Effector memory CD8-positive, alpha-beta T cell (primary cell): ENCODE measurements at regions not wholly inside any gene's neighbourhood (a gene's known extent, or its start where the extent isn't known, plus 50 kb on each side); places are given as distances from the start of the nearest gene placed in this dataset.

Experiments
- ATAC-seq: fragments of 150-1000 bp; cut with Tn5 transposase; replicated peaks from 2 replicates; pipeline ENCODE4 v1.10.0; 2021; ENCODE audit warnings: mild to moderate bottlenecking, moderate library complexity
- DNase-seq, 3 experiments: peaks; one replicate each; pipeline ENCODE4 v3.0.0; 2021
- H3K27ac Mint-ChIP-seq, 2 donors: one replicate each; pipeline ENCODE4 v1.8.0; 2022; ENCODE audit warnings: mild to moderate bottlenecking in 2 of 2, mixed read lengths in 2 of 2, moderate library complexity in 2 of 2
- H3K27me3 Mint-ChIP-seq, 2 donors: one replicate each; pipeline ENCODE4 v1.8.0; 2022; ENCODE audit warnings: mixed read lengths in 2 of 2
- H3K36me3 Mint-ChIP-seq: one replicate; pipeline ENCODE4 v1.8.0; 2022; ENCODE audit warnings: mild to moderate bottlenecking, moderate library complexity, mixed read lengths; ENCODE audit not compliant: insufficient read depth
- H3K4me1 Mint-ChIP-seq, 2 donors: one replicate each; pipeline ENCODE4 v1.8.0; 2022; ENCODE audit warnings: low read depth in 2 of 2, mixed read lengths in 2 of 2
- H3K4me3 Mint-ChIP-seq, 2 donors: one replicate each; pipeline ENCODE4 v1.8.0; 2022; ENCODE audit warnings: mild to moderate bottlenecking in 2 of 2, mixed read lengths in 2 of 2, moderate library complexity in 2 of 2
- H3K9me3 Mint-ChIP-seq, 2 donors: one replicate each; pipeline ENCODE4 v1.8.0; 2022; ENCODE audit warnings: mixed read lengths in 2 of 2

DNA sequence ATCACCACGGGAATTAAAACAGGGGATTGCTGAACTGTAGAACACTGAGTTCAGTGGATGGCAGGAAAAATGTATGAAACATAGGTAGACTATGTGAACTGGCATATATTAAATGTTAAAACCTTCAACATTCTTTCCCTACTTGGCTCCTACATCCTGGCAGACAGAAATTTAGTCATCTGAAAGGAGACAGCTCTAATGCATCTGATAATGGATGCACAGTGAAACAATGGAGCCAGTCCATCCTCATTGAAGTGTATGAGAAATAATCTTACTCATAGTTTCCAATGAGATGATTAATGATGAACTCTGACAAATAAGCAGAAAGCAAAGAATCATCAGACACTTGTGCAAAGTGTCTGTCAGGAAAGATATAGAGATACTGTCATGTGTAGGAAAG lies 1629.7 kb upstream of the TMEFF2 start:
- Mint-ChIP-seq H3K9me3 (peaks cover 0 to 5% of the 10 kb centered on the region in 2 donors), H3K4me3 (no peak overlapping the region), H3K27ac (no peak overlapping the region), H3K4me1 (no peaks in the 10 kb centered on the region), H3K27me3 (no peaks in the 10 kb centered on the region), H3K36me3 (no peaks in the 10 kb centered on the region)
- DNase-seq = no peak
- no peak for ATAC-seq

DNA sequence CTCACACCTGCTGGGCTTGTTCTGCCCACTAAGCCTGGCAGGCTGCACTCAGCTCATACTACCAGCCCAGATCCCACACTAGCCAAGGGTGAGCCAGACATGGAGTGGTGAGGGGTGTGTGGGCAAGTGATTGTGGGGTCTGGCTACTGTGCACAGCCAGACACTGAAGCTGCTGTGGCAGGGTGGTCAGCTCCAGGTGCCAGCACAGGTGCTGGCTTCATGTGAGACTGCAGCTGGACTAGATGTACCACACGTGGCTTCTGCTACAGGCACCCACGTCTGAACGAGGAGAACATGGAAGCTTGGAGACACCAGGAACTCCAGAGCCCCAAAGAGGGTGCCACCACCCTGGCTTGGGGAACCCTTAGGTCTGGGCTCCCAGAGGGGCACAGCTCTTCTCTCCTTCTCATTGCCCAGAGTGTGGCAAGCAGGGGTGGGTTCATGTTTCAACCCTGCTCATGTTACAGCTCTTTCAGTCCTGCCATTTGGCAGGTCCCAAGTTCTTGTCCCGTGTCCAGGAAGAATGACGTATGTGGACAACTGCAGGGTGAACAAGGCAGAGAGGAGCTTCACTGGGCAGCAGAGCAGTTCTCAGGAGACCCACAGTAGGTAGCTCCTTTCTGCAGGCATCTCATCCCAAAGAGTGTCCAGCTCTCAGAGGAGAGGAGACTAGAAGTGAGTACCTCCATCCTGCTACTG lies 1624.2 kb upstream of the TMEFF2 start:
- no peak for DNase-seq
- Mint-ChIP-seq H3K9me3 (peaks cover 0 to 4% of the 10 kb centered on the region in 2 donors), H3K4me3 (no peak overlapping the region), H3K36me3 (no peaks in the 10 kb centered on the region), H3K4me1 (no peaks in the 10 kb centered on the region), H3K27ac (no peak overlapping the region), H3K27me3 (no peaks in the 10 kb centered on the region)
- no peak for ATAC-seq

DNA sequence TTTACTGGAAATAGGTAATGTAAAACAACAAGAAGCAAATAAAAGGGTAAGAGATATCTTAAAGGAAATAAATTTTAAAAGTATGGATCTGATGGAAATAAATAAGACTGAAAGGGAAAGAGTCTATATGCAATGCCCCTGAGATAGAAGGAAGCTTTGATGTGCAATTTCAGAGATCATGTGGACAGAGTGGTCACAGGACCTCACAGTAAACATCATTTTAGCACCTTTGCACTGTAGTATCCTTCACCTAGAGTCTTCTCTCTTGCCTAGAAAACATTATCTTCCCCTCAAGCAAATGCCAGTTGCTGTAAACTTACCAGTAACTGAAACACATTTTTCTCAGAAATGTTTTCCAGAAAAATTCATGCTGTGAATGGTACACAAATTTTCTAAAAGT lies 1621.3 kb upstream of the TMEFF2 start:
- no peaks in the 10 kb centered on the region for H3K4me1 Mint-ChIP-seq
- H3K4me3 Mint-ChIP-seq = no peak overlapping the region
- no peak overlapping the region for H3K27ac Mint-ChIP-seq

DNA sequence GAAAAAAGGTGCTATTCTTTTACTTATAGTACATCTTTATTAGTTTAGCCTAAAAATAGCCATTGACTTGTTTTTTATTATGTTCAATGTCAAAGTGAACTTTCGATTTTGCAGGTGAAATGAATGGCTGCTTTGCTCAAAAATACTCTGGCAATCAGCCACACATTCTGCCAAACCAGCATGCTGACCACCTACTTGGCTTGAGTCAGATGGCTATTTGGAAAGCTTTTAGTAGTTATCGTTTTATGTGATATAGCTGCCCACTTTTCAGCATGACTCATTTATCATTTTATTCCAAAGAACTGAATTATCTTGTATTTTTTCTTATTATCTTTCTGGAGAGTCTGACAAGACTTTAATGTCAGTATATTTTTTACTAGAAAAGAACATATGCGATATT lies 1615.8 kb upstream of the TMEFF2 start:
- Mint-ChIP-seq H3K4me1 (no peaks in the 10 kb centered on the region), H3K36me3 (no peaks in the 10 kb centered on the region), H3K27me3 (no peaks in the 10 kb centered on the region), H3K4me3 (no peak overlapping the region), H3K9me3 (peaks cover 0 to 1% of the 10 kb centered on the region in 2 donors), H3K27ac (no peak overlapping the region)
- ATAC-seq (no peak), DNase-seq (no peak)

More for the DNA sequence above, 1621.3 kb upstream of the TMEFF2 start:
- no peak for DNase-seq
- H3K36me3 Mint-ChIP-seq = no peaks in the 10 kb centered on the region
- H3K9me3 Mint-ChIP-seq = peaks cover 0 to 1% of the 10 kb centered on the region in 2 donors
- H3K27me3 Mint-ChIP-seq = no peaks in the 10 kb centered on the region
- ATAC-seq = no peak

DNA sequence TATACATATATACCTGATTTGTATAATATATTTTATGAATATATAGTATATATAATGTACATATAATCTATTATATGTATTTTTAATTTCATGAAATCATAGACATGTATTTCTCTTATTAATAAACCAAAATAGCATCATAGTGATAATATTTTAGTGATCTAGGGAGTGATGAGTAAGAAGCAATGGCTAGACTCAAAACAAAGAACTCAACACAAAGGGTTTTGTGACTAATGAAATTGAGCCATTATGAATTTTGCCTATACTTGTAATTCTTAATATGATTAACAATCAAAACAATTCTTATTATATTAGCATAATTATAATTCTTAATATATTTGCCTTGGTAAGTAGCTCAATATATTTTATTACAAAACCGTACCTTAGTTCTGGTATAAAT lies 1614.1 kb upstream of the TMEFF2 start:
- Mint-ChIP-seq H3K4me3 (no peak overlapping the region), H3K36me3 (no peaks in the 10 kb centered on the region), H3K27ac (no peak overlapping the region), H3K27me3 (no peaks in the 10 kb centered on the region), H3K9me3 (peaks cover 0 to 1% of the 10 kb centered on the region in 2 donors), H3K4me1 (no peaks in the 10 kb centered on the region)
- no peak for DNase-seq
- no peak for ATAC-seq

DNA sequence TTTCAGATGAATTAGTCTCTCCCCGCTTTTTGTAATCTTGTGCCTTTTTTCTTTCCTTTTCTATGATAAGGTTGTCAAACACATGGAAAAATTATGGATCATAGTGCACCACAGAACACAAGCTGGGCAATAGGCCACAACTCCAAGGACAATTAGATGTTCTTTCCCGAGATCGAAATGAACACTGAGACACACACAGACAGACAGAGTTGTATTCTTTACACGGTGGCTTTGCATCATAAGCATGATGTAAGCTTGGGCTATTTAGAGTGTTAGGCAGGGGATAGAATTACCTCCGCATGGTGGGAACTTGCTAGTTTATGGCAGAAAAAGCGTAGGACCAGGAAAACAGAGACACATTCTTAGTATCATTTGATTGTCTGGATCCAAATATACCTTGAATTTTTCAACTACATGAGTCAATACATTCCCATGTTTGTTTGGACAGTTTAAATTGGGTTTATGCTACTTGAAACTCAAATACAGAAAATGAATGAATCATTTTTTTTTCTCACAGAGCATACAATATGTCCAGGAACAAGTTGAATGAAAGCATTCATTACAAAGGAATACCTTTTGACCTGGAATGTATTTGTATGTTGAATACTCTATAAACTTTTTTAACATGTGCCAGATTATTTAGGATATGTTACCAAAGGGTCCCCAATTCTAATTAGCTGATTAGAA lies 1611.5 kb upstream of the TMEFF2 start:
- ATAC-seq (no peak), DNase-seq (no peak)
- H3K27me3 Mint-ChIP-seq = no peaks in the 10 kb centered on the region
- no peaks in the 10 kb centered on the region for H3K36me3 Mint-ChIP-seq
- H3K9me3 Mint-ChIP-seq = no peaks in the 10 kb centered on the region
- H3K27ac Mint-ChIP-seq = no peak overlapping the region
- no peaks in the 10 kb centered on the region for H3K4me1 Mint-ChIP-seq
- no peak overlapping the region for H3K4me3 Mint-ChIP-seq

DNA sequence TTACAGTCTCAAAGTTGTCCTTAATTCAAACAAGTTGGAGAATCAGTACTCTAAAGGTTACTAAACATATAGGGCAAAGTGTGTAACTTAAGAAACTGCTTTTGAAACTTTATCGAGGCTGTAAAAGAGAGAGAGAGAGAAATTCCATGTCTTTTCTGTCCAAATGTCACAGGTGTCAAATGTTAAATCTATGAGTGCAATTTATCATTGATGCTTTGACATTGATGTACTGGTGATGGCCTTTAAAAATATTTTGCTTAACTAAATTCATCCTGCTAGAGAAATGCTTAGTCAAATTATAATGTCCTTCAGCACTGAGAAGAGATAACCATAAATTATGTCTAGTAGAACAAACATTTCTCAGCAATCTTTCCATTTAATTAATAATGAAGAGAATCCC lies 1602.1 kb upstream of the TMEFF2 start:
- no peak for ATAC-seq
- no peaks in the 10 kb centered on the region for H3K27me3 Mint-ChIP-seq
- no peaks in the 10 kb centered on the region for H3K4me1 Mint-ChIP-seq
- H3K9me3 Mint-ChIP-seq = no peaks in the 10 kb centered on the region
- H3K4me3 Mint-ChIP-seq = no peak overlapping the region
- no peak for DNase-seq
- no peak overlapping the region for H3K27ac Mint-ChIP-seq
- H3K36me3 Mint-ChIP-seq = no peaks in the 10 kb centered on the region

DNA sequence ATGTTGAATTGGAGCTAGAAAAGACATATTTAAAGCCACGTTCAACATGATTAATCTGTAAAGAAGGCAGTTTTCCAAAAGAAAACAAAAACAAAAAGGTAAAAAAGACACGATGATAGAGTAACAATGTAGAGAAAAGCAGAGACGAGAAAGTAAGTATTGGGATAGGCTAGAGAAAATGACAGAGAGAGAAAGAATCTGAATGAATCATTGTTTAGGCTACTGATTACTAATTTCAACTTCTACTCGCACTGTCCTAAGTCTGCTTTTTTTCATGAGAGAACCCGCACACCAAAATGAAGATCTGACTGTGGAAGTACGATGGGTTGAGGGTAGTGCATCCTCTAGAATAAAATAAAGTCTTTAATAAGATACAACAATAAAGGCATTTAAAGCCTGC lies 1599.2 kb upstream of the TMEFF2 start:
- no peaks in the 10 kb centered on the region for H3K4me1 Mint-ChIP-seq
- ATAC-seq = no peak
- no peak overlapping the region for H3K27ac Mint-ChIP-seq
- no peak overlapping the region for H3K4me3 Mint-ChIP-seq
- H3K9me3 Mint-ChIP-seq = no peaks in the 10 kb centered on the region
- no peaks in the 10 kb centered on the region for H3K36me3 Mint-ChIP-seq
- no peak for DNase-seq
- no peaks in the 10 kb centered on the region for H3K27me3 Mint-ChIP-seq

DNA sequence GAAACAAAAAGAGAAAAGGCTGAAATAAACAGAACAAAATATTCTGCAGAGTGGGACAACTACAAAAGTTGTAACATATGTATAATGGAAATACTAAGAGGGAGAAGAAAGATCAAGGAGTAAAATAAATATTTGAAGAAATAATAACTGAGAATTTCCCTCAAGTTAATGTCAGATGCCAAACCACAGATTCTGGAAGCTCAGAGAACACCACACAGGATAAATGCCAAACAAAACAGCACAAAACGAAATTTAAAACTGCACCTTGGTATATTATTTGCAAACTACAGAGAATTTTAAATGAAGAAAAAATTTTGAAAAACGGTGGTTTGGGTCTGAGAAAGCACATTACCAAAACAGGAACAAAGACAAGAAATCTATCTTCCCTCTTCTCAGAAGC lies 1588.9 kb upstream of the TMEFF2 start:
- Mint-ChIP-seq H3K4me1 (no peaks in the 10 kb centered on the region), H3K9me3 (peaks cover 2 to 8% of the 10 kb centered on the region in 2 donors), H3K4me3 (no peak overlapping the region), H3K27me3 (no peaks in the 10 kb centered on the region), H3K27ac (no peak overlapping the region), H3K36me3 (no peaks in the 10 kb centered on the region)
- DNase-seq = no peak
- ATAC-seq = no peak

DNA sequence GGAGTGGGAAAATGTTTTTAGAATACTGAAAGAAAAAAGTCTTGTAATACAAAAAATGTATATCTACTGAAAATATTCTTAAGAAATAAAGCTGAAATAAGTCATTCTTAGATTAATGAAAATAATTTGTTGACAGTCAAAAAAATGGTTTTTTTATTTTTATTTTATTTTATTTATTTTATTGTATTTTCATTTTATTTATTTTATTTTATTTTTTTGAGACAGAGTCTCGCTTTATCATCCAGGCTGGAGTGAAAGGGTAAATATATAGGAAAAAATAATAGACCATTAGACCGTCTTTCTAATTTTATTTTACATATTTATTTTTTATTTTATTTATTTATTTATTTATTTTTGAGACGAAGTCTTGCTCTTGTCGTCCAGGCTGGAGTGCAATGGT lies 1583.6 kb upstream of the TMEFF2 start:
- ATAC-seq (no peak), DNase-seq (no peak)
- H3K4me1 Mint-ChIP-seq = no peaks in the 10 kb centered on the region
- no peak overlapping the region for H3K4me3 Mint-ChIP-seq
- H3K36me3 Mint-ChIP-seq = no peaks in the 10 kb centered on the region
- no peak overlapping the region for H3K27ac Mint-ChIP-seq
- no peaks in the 10 kb centered on the region for H3K9me3 Mint-ChIP-seq
- H3K27me3 Mint-ChIP-seq = no peaks in the 10 kb centered on the region

DNA sequence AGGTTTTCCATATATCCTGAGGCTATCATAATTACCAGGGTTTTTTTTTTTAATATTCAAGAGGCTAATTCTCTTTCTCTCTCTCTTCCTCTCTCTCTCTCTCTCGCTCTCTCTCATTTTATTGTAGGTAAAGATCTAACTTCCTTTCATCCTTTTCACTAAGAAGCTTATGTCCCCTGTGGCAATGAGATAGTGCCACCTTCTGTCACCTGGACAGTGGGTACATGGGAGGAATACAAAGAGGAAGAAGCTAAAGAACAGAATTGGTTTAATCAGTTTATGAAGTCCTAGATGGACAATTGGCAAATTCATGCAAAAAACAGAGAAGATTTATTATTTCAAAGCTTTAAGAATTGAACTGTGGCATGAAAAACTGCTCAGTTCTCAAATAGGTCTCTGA lies 1582.3 kb upstream of the TMEFF2 start:
- H3K9me3 Mint-ChIP-seq = no peaks in the 10 kb centered on the region
- DNase-seq = no peak
- H3K27ac Mint-ChIP-seq = no peak overlapping the region
- no peaks in the 10 kb centered on the region for H3K4me1 Mint-ChIP-seq
- ATAC-seq = no peak
- no peak overlapping the region for H3K4me3 Mint-ChIP-seq
- no peaks in the 10 kb centered on the region for H3K36me3 Mint-ChIP-seq
- no peaks in the 10 kb centered on the region for H3K27me3 Mint-ChIP-seq

DNA sequence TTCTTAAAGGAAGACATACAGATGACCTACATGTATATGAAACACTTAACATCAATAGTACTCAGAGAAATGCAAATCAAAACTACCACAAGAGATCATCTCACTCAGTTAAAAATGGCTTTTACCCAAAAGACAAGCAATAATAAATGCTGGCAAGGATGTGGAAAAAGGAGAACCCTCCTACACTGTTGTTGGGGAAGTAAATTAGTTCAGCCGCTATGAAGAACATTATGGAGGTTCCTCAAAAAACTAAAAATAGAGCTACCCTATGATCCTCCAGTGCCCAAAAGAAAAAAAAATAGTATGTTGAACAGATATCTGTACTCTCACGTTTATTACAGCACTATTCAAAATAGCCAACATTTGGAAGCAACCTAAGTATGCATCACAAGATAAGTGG lies 1579.4 kb upstream of the TMEFF2 start:
- ATAC-seq = no peak

DNA sequence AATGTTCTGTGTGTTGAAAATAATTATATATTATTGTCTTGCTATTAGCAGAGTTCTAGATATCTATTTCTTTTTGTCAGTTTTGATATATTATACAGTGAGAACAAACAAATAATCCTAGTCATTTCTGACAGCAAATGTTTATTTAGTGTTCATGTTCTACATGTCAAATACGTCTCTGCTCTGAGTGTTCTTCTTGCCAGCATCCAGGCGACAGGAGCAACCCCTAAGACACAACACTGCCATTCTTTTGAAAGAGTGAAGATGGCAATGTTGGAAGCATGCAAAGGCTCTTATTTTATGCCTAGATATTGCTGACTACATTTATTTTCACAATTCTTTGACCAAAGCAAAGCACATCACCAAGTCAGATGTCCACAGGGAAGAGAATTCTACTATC lies 1556.6 kb upstream of the TMEFF2 start:
- H3K36me3 Mint-ChIP-seq = no peaks in the 10 kb centered on the region
- no peak overlapping the region for H3K4me3 Mint-ChIP-seq
- H3K4me1 Mint-ChIP-seq = no peaks in the 10 kb centered on the region
- no peaks in the 10 kb centered on the region for H3K27me3 Mint-ChIP-seq
- DNase-seq (no peak), ATAC-seq (no peak)
- H3K27ac Mint-ChIP-seq = no peak overlapping the region
- peaks cover 0 to 5% of the 10 kb centered on the region in 2 donors for H3K9me3 Mint-ChIP-seq

More for the DNA sequence above, 1579.4 kb upstream of the TMEFF2 start:
- H3K27ac Mint-ChIP-seq = no peak overlapping the region
- no peaks in the 10 kb centered on the region for H3K4me1 Mint-ChIP-seq
- H3K4me3 Mint-ChIP-seq = no peak overlapping the region
- DNase-seq = no peak
- H3K36me3 Mint-ChIP-seq = no peaks in the 10 kb centered on the region
- H3K27me3 Mint-ChIP-seq = no peaks in the 10 kb centered on the region
- H3K9me3 Mint-ChIP-seq = no peaks in the 10 kb centered on the region

DNA sequence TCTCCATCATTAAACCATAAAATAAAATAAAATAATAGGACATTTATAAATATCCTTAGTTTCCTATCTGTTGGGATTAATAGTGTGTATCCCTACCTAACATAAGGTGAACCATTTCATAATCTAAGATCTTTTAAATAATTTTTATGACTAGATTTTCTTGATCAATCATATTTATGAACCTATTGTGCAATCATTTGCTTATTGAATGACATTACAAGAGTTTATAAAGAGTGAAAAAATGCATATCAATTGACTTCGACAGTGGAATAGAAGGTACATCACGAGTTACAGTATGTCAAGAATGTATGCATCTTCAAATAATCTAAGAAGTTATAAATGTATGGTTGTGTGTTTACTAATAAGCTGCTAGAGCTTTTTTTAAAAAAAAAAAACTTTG lies 1554.8 kb upstream of the TMEFF2 start:
- H3K9me3 Mint-ChIP-seq = peaks cover 0 to 2% of the 10 kb centered on the region in 2 donors
- no peaks in the 10 kb centered on the region for H3K27me3 Mint-ChIP-seq
- DNase-seq (no peak), ATAC-seq (no peak)
- no peak overlapping the region for H3K4me3 Mint-ChIP-seq
- no peaks in the 10 kb centered on the region for H3K36me3 Mint-ChIP-seq
- H3K4me1 Mint-ChIP-seq = no peaks in the 10 kb centered on the region
- H3K27ac Mint-ChIP-seq = no peak overlapping the region
